ENCODE measurements at regions not wholly inside any gene's neighbourhood (a gene's known extent, or its start where the extent isn't known, plus 50 kb on each side); places are given as distances from the start of the nearest gene placed in this dataset.
"Not testable (repeated sequence)": the region's sequence is repeated elsewhere in the genome, so short reads cannot be mapped to it uniquely, and the experiment has no call there.

- TF ChIP-seq, protein P1, sequence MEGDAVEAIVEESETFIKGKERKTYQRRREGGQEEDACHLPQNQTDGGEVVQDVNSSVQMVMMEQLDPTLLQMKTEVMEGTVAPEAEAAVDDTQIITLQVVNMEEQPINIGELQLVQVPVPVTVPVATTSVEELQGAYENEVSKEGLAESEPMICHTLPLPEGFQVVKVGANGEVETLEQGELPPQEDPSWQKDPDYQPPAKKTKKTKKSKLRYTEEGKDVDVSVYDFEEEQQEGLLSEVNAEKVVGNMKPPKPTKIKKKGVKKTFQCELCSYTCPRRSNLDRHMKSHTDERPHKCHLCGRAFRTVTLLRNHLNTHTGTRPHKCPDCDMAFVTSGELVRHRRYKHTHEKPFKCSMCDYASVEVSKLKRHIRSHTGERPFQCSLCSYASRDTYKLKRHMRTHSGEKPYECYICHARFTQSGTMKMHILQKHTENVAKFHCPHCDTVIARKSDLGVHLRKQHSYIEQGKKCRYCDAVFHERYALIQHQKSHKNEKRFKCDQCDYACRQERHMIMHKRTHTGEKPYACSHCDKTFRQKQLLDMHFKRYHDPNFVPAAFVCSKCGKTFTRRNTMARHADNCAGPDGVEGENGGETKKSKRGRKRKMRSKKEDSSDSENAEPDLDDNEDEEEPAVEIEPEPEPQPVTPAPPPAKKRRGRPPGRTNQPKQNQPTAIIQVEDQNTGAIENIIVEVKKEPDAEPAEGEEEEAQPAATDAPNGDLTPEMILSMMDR (IDR thresholded peaks at IDR 0.05; ENCODE audit: insufficient read depth, low read depth, low read length) = no peak
- no peak for DNase-seq (ENCODE audit: low read depth)
- no peak overlapping the region for H3K4me3 ChIP-seq (ENCODE audit: low read depth, low read length)
Measured at GRCh38 chr7:4531236-4531635, 150.9 kb upstream of the FOXK1 start.

- not testable (repeated sequence) for H3K4me3 ChIP-seq (ENCODE audit: low read depth, low read length); DNase-seq (ENCODE audit: low read depth)
Measured at GRCh38 chr7:4533339-4533738, 148.8 kb upstream of the FOXK1 start.

DNA sequence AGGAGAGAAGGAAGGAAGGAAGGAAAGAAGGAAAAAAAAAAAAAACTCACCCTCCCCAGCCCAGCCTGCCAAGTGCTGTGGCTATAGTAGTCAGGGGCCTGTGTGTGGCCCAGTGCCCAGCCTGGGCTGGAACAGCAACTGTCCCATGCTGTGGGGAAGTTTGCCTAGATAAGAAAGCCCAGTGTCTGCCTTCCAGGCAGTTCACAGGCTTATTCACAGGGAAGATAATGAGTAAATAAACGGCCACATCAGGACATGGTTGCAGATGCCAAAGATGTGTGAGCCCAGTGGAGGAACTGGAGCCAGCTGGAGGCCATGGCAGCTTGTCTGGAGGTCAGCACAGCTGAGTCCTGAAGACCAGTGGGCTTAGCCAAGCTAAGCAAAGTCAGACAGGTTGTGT, 132.4 kb upstream of the FOXK1 start:
- H3K4me3 ChIP-seq (ENCODE audit: low read depth, low read length) = no peak overlapping the region
- no peak for DNase-seq (ENCODE audit: low read depth)
- TF ChIP-seq, protein P1 (IDR thresholded peaks at IDR 0.05; ENCODE audit: insufficient read depth, low read depth, low read length) = no peak

DNA sequence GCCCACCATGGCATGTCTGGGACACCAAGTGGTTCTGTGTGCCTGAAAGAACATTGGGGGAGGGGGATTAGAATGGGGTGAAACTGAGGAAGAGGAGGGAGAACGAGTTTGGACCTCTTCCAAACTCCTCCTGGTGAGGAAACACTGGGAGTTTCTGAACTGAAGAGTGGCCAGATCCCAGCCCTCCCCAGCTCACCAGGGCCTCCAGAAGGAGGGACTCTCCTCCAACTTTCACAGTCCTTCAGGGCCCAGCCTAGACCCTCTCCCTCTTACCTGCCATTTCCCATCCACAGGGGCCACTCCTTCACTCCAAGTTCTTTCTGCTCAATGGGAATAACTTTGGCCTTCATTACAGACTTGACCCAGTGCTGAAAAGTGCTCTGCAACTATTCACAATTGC, 132.0 kb upstream of the FOXK1 start:
- DNase-seq (ENCODE audit: low read depth) = no peak
- H3K4me3 ChIP-seq (ENCODE audit: low read depth, low read length) = no peak overlapping the region
- TF ChIP-seq, protein P1 (IDR thresholded peaks at IDR 0.05; ENCODE audit: insufficient read depth, low read depth, low read length) = no peak

GRCh38 chr7:4552985-4553384, 129.1 kb upstream of the FOXK1 start:
- no peak for DNase-seq (ENCODE audit: low read depth)
- H3K4me3 ChIP-seq (ENCODE audit: low read depth, low read length) = no peak overlapping the region
- TF ChIP-seq, protein P1 (IDR thresholded peaks at IDR 0.05; ENCODE audit: insufficient read depth, low read depth, low read length) = no peak

DNA sequence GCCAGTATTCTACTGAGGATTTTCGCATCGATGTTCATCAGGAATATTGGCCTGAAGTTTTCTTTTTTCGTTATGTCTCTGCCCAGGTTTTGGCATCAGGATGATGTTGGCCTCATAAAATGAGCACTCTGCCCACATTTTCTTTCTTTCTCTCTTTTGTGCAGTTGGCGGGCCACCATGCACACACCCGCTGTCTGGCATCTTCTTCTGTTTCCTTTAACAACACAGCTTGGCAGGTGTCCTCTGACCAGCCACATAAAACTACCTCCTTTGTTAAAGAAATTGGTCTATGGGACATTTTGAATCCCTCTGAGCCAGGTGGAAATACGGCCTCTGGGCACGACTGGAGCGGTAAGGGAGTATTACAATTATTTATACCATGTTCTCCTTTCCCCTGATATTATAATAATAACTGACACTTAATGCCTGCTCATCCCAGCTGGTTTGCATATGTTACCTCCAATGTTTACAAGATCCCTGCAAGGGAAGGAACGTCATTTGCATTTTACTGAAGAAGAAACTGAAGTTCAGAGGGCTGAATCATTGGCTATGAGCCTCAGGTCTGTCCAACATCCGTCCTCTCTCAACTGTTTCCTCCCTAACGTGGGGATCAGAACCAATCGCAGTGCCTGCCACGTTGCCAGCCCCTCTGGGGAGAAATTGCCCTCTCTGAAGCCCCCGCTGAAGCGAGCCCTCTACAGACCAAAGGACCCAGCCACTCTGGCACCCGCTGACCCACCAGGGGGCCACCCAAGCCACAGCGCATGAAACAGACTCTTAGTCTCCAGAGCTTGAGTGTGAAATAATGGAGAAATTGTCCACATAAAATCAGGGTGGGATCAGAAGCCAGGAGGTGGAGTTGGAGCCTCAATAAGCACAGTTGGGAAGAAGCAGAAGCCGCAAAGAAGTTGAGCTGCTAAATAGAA, 125.0 kb upstream of the FOXK1 start:
- TF ChIP-seq, protein P1 (IDR thresholded peaks at IDR 0.05; ENCODE audit: insufficient read depth, low read depth, low read length) = no peak
- no peak for DNase-seq (ENCODE audit: low read depth)
- H3K4me3 ChIP-seq (ENCODE audit: low read depth, low read length) = no peak overlapping the region

DNA sequence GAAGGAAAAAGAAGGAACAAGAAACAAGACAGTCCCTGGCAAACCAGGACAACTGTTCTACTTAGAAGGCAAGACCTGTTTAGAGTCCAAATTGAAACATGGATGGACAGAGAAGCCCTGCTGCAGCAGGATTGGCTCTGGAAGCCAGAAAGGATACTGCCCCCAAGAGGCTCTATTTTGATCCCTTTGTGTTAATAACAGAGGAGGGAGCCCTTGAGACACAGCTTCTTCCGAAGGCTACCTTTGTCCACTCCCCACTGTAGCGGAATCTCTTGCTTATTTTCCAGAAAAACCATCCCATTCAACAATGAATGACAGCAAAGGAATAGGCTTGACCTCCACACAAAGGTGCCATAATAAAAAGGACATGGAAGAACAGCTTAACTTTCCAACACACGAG, 120.3 kb upstream of the FOXK1 start:
- TF ChIP-seq, protein P1 (IDR thresholded peaks at IDR 0.05; ENCODE audit: insufficient read depth, low read depth, low read length) = no peak
- no peak overlapping the region for H3K4me3 ChIP-seq (ENCODE audit: low read depth, low read length)
- no peak for DNase-seq (ENCODE audit: low read depth)
